Lung (tissue), 12 donors: ENCODE measurements at regions not wholly inside any gene's neighbourhood (a gene's known extent, or its start where the extent isn't known, plus 50 kb on each side); places are given as distances from the start of the nearest gene placed in this dataset. TPM values are rescaled to one million over a fixed set of nuclear protein-coding genes. Genes with fewer than 3 reads are reported as not detected.

Experiments
- ATAC-seq: fragments of 200-7000 bp; cut with Tn5 transposase; one replicate; pipeline ENCODE4 v1.9.1; 2020; ENCODE audit warnings: moderate number of reproducible peaks; ENCODE audit not compliant: insufficient read depth, low FRiP score
- DNase-seq, 3 donors: peaks; one replicate each; pipeline ENCODE4 v3.0.0-alpha.2; 2013 to 2017
- H3K27ac ChIP-seq, 2 donors: one replicate each; pipeline ENCODE4 v1.5.1; 2013; ENCODE audit warnings: mild to moderate bottlenecking in 2 of 2, moderate library complexity in 2 of 2, control low read depth in 1 of 2, inconsistent platforms in 1 of 2, low read depth in 1 of 2, low read length in 1 of 2
- H3K27me3 ChIP-seq, 3 donors: one replicate each; pipeline ENCODE4 v1.5.1; 2013; ENCODE audit warnings: low read length in 2 of 3; ENCODE audit not compliant: control insufficient read depth in 3 of 3, insufficient read depth in 3 of 3
- H3K36me3 ChIP-seq, 4 donors: one replicate each; pipeline ENCODE4 v1.5.1; 2013; ENCODE audit warnings: low read length in 4 of 4, mild to moderate bottlenecking in 1 of 4, moderate library complexity in 1 of 4; ENCODE audit not compliant: control insufficient read depth in 4 of 4, insufficient read depth in 4 of 4
- H3K4me1 ChIP-seq, 5 donors: one replicate each; pipeline ENCODE4 v1.5.1; 2013; ENCODE audit warnings: low read length in 5 of 5, mild to moderate bottlenecking in 2 of 5, moderate library complexity in 1 of 5; ENCODE audit not compliant: control insufficient read depth in 5 of 5, insufficient read depth in 5 of 5
- H3K4me3 ChIP-seq: one replicate; pipeline ENCODE4 v1.5.1; 2013; ENCODE audit warnings: mild to moderate bottlenecking, control low read depth, moderate library complexity
- H3K9ac ChIP-seq, 2 donors: one replicate each; pipeline ENCODE4 v1.5.1; 2013; ENCODE audit warnings: low read length in 2 of 2, control low read depth in 1 of 2; ENCODE audit not compliant: insufficient read depth in 1 of 2
- H3K9me3 ChIP-seq, 4 donors: one replicate each; pipeline ENCODE4 v1.5.1; 2013; ENCODE audit warnings: low read length in 3 of 4, mild to moderate bottlenecking in 1 of 4, moderate library complexity in 1 of 4; ENCODE audit not compliant: control insufficient read depth in 4 of 4, insufficient read depth in 3 of 4
- WGBS, 2 donors: extraction: QIAGEN DNeasy Blood & Tissue Kit; methylation state at CpG; one replicate each; pipeline ENCODE4 v1.1.7; 2013; 5-methylcytosine and 5-hydroxymethylcytosine counted together
- small RNA-seq: library from RNA; depleted of rRNA; stranded (forward); fragments of <200 nt; gene quantifications from one replicate; pipeline ENCODE3, GENCODE V24; 2014; ENCODE audit warnings: low replicate concordance
- TF ChIP-seq, protein P1 (sequence below): IDR thresholded peaks from 2 replicates; pipeline ENCODE4 v1.5.1; 2012; ENCODE audit warnings: mild to moderate bottlenecking; ENCODE audit errors: control extremely low read depth, extremely low read depth
- donor health status: control.
- donor health status: control.
- donor health status: Bipolar disorder and iron deficiency.
- donor health status: healthy.
- donor health status: DM: yes; HTN: yes; CAD: no.

DNA sequence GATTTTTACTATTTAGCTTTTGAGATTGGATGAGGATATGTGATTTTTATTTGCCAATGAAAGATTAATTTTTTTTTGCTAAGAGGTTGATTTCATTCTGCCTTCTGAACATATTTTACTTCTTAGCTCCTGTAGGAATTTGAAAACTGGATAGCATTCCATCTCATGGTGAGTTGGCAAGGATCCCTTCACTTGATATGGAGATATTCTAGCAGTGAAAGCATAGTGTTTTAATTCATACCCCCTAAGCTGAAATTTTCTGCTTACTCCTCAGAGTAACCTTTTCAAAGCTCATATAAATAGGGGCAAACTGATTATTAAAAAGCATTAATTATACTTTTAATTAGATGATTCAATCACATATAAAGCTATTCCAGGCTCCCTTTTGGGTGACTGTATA, 61.0 kb upstream of the KCNJ3 start:
- Histone ChIP-seq H3K4me1 (no peaks in the 10 kb centered on the region), H3K27me3 (no peaks in the 10 kb centered on the region), H3K27ac (no peak overlapping the region), H3K9me3 (no peaks in the 10 kb centered on the region), H3K4me3 (no peak overlapping the region), H3K36me3 (no peaks in the 10 kb centered on the region), H3K9ac (no peak overlapping the region)
- TF ChIP-seq, protein P1, sequence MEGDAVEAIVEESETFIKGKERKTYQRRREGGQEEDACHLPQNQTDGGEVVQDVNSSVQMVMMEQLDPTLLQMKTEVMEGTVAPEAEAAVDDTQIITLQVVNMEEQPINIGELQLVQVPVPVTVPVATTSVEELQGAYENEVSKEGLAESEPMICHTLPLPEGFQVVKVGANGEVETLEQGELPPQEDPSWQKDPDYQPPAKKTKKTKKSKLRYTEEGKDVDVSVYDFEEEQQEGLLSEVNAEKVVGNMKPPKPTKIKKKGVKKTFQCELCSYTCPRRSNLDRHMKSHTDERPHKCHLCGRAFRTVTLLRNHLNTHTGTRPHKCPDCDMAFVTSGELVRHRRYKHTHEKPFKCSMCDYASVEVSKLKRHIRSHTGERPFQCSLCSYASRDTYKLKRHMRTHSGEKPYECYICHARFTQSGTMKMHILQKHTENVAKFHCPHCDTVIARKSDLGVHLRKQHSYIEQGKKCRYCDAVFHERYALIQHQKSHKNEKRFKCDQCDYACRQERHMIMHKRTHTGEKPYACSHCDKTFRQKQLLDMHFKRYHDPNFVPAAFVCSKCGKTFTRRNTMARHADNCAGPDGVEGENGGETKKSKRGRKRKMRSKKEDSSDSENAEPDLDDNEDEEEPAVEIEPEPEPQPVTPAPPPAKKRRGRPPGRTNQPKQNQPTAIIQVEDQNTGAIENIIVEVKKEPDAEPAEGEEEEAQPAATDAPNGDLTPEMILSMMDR: no peak
- no peak for DNase-seq
- ATAC-seq: no peak

DNA sequence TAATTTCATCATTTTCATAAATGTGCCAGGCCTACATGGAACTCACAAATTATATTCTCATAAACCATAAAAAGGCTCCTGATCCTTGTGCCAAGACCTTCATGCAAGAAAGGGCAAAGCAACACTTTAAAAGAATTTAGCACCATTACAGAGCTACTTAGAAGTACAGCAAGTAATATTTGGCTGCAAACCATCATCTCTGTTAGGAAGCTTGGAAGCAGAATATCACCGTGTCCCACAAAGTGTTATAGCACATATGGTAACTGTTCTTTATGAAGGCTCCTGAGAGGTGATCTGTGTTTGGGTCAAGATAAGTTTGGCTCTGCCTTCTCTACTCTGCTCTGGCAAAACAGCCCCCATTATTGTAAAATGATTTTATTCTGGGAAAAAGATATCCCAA, 59.7 kb upstream of the KCNJ3 start:
- H3K36me3 ChIP-seq: no peaks in the 10 kb centered on the region
- no peak overlapping the region for H3K4me3 ChIP-seq
- H3K4me1 ChIP-seq: no peaks in the 10 kb centered on the region
- 67 to 87% methylated on average over 1 of the region's 1 CpG for WGBS, 2 donors
- H3K27ac ChIP-seq: no peak overlapping the region
- TF ChIP-seq, protein P1: no peak
- H3K9me3 ChIP-seq: no peaks in the 10 kb centered on the region
- ATAC-seq: no peak
- DNase-seq: no peak
- H3K9ac ChIP-seq: no peak overlapping the region
- no peaks in the 10 kb centered on the region for H3K27me3 ChIP-seq

DNA sequence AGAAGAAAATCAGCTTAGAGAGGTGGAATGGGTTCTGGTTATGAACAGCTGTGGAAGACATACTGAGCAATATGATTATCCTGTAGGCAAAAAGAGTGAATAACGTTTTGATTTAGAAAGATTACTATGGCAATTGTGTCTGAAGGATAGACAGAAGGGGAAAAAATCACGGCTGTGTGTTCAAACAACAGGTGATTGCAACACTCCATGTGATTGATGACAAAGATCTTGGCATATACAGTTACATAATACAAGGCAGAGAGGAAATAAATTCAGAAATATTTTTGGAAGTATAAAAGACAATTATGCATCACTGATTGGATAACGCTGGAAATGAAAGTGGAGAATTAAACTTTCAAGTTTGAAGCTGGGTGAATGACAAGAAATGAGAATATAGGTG, 58.5 kb upstream of the KCNJ3 start:
- H3K36me3 ChIP-seq: no peaks in the 10 kb centered on the region
- H3K9me3 ChIP-seq: no peaks in the 10 kb centered on the region
- no peak overlapping the region for H3K4me3 ChIP-seq
- no peaks in the 10 kb centered on the region for H3K4me1 ChIP-seq
- H3K27me3 ChIP-seq: no peaks in the 10 kb centered on the region
- H3K27ac ChIP-seq: no peak overlapping the region
- DNase-seq (no peak), ATAC-seq (no peak)
- TF ChIP-seq, protein P1: no peak
- no peak overlapping the region for H3K9ac ChIP-seq
- 58 to 67% methylated on average over 3 of the region's 3 CpGs for WGBS, 2 donors

Small RNA genes in the stretch of these regions (small RNA-seq; reads per million reads assigned to genes)
- gene RNA5SP107: not detected
